PC-9 (cell line): ENCODE measurements at regions not wholly inside any gene's neighbourhood (a gene's known extent, or its start where the extent isn't known, plus 50 kb on each side); places are given as distances from the start of the nearest gene placed in this dataset.

Experiments used
- CTCF ChIP-seq: fragments of 200-600 bp; sonication (generic); conservative IDR thresholded peaks from 2 replicates; pipeline ENCODE4 v1.6.1; 2017; ENCODE audit warnings: mixed run types, antibody characterized with exemption, mild to moderate bottlenecking, moderate library complexity
- EZH2 ChIP-seq: fragments of 200-600 bp; sonication (generic); IDR thresholded peaks from 2 replicates; pipeline ENCODE4 v1.8.0; 2017; ENCODE audit warnings: antibody characterized with exemption, low read depth

- TF ChIP-seq CTCF (no peak), EZH2 (no peak)
Measured at GRCh38 chr14:65808390-65808789, 395.9 kb downstream of the FUT8 start.
